ENCODE measurements at regions not wholly inside any gene's neighbourhood (a gene's known extent, or its start where the extent isn't known, plus 50 kb on each side); places are given as distances from the start of the nearest gene placed in this dataset.
A peak's percentile ranks its signal among the peaks of the same experiment; 100 is the strongest.

GRCh38 chr3:120544361-120544760 lies 51.8 kb upstream of the NDUFB4 start:
- Histone ChIP-seq H3K4me3 (ENCODE audit: low read depth, low read length, poor library complexity, severe bottlenecking) (no peak overlapping the region), H3K9me3 (ENCODE audit: low read depth, low read length, poor library complexity, severe bottlenecking) (peaks cover 5% of the 10 kb centered on the region), H3K27me3 (replicated peaks; ENCODE audit: insufficient read depth, low read depth, low read length, poor library complexity) (peaks cover 4% of the 10 kb centered on the region), H3K27ac (ENCODE audit: low read depth, low read length, poor library complexity, severe bottlenecking) (no peak overlapping the region), H3K4me1 (ENCODE audit: insufficient read depth, low read length, poor library complexity, severe bottlenecking) (no peaks in the 10 kb centered on the region), H3K36me3 (ENCODE audit: insufficient read depth, low read length, poor library complexity, severe bottlenecking) (no peaks in the 10 kb centered on the region)
- ChIA-PET POLR2A (ENCODE audit: low non-redundant PET) (no interaction called here), CTCF (no interaction called here)
- no TSS peak for BruUV-seq (replicated peaks)
- no peak for DNase-seq (ENCODE audit: low spot score)
- intact Hi-C loops (cut with micrococcal nuclease; ENCODE audit: unreplicated experiment): no loop called here
- TF ChIP-seq, protein P1, sequence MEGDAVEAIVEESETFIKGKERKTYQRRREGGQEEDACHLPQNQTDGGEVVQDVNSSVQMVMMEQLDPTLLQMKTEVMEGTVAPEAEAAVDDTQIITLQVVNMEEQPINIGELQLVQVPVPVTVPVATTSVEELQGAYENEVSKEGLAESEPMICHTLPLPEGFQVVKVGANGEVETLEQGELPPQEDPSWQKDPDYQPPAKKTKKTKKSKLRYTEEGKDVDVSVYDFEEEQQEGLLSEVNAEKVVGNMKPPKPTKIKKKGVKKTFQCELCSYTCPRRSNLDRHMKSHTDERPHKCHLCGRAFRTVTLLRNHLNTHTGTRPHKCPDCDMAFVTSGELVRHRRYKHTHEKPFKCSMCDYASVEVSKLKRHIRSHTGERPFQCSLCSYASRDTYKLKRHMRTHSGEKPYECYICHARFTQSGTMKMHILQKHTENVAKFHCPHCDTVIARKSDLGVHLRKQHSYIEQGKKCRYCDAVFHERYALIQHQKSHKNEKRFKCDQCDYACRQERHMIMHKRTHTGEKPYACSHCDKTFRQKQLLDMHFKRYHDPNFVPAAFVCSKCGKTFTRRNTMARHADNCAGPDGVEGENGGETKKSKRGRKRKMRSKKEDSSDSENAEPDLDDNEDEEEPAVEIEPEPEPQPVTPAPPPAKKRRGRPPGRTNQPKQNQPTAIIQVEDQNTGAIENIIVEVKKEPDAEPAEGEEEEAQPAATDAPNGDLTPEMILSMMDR (conservative IDR thresholded peaks at IDR 0.05; ENCODE audit: low read depth, low read length): no peak
- TF ChIP-seq EZH2 (IDR thresholded peaks at IDR 0.05; ENCODE audit: borderline replicate concordance, low read depth, low read length, poor library complexity, severe bottlenecking): no peak

GRCh38 chr3:120536642-120537041 lies 59.5 kb upstream of the NDUFB4 start:
- peak; percentile 6 for DNase-seq (ENCODE audit: low spot score)
- TF ChIP-seq, protein P1 (conservative IDR thresholded peaks at IDR 0.05; ENCODE audit: low read depth, low read length): no peak
- TF ChIP-seq EZH2 (IDR thresholded peaks at IDR 0.05; ENCODE audit: borderline replicate concordance, low read depth, low read length, poor library complexity, severe bottlenecking): no peak
- no TSS peak for BruUV-seq (replicated peaks)
- H3K4me1 ChIP-seq (ENCODE audit: insufficient read depth, low read length, poor library complexity, severe bottlenecking): no peaks in the 10 kb centered on the region
- CTCF ChIA-PET: no interaction called here
- no peaks in the 10 kb centered on the region for H3K36me3 ChIP-seq (ENCODE audit: insufficient read depth, low read length, poor library complexity, severe bottlenecking)
- H3K27ac ChIP-seq (ENCODE audit: low read depth, low read length, poor library complexity, severe bottlenecking): no peak overlapping the region
- H3K4me3 ChIP-seq (ENCODE audit: low read depth, low read length, poor library complexity, severe bottlenecking): no peak overlapping the region
- POLR2A ChIA-PET (ENCODE audit: low non-redundant PET): no interaction called here
- intact Hi-C loops (cut with micrococcal nuclease; ENCODE audit: unreplicated experiment): no loop called here
- H3K9me3 ChIP-seq (ENCODE audit: low read depth, low read length, poor library complexity, severe bottlenecking): peaks cover 13% of the 10 kb centered on the region
- H3K27me3 ChIP-seq (replicated peaks; ENCODE audit: insufficient read depth, low read depth, low read length, poor library complexity): peaks cover 12% of the 10 kb centered on the region

DNA sequence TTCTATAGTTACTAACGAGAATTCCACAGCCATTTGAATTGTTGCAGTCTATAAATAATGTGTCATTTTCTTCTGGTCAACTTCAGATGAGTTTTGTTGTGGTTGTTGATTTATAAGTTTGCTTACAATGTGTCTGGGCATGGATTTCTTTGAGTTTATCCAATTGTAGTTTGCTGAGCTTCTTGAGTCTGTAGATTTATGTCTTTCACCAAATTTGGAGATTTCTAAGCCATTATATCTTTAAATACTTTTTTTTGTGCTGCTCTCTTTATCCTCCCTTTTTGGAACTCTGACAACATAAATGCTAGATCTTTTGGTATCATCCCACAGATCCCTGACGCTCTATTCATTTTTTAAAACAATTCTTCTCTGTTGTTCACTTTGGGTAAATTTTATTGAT lies 63.2 kb upstream of the NDUFB4 start:
- CTCF ChIA-PET: no interaction called here
- POLR2A ChIA-PET (ENCODE audit: low non-redundant PET): no interaction called here

GRCh38 chr3:120528163-120528562 lies 68.0 kb upstream of the NDUFB4 start:
- H3K36me3 ChIP-seq (ENCODE audit: insufficient read depth, low read length, poor library complexity, severe bottlenecking): no peaks in the 10 kb centered on the region
- TF ChIP-seq EZH2 (IDR thresholded peaks at IDR 0.05; ENCODE audit: borderline replicate concordance, low read depth, low read length, poor library complexity, severe bottlenecking): no peak
- TF ChIP-seq, protein P1 (conservative IDR thresholded peaks at IDR 0.05; ENCODE audit: low read depth, low read length): no peak
- CTCF ChIA-PET: no interaction called here
- no peak overlapping the region for H3K27ac ChIP-seq (ENCODE audit: low read depth, low read length, poor library complexity, severe bottlenecking)
- H3K4me3 ChIP-seq (ENCODE audit: low read depth, low read length, poor library complexity, severe bottlenecking): no peak overlapping the region
- peaks cover 13% of the 10 kb centered on the region for H3K27me3 ChIP-seq (replicated peaks; ENCODE audit: insufficient read depth, low read depth, low read length, poor library complexity)
- no TSS peak for BruUV-seq (replicated peaks)
- peaks cover 7% of the 10 kb centered on the region for H3K9me3 ChIP-seq (ENCODE audit: low read depth, low read length, poor library complexity, severe bottlenecking)
- POLR2A ChIA-PET (ENCODE audit: low non-redundant PET): interaction anchor here (0.6 kb wide), 1 partner anchor 613 kb away, joined by 3 read pairs; no protein-coding TSS in a partner anchor
- H3K4me1 ChIP-seq (ENCODE audit: insufficient read depth, low read length, poor library complexity, severe bottlenecking): no peaks in the 10 kb centered on the region
- intact Hi-C loops (cut with micrococcal nuclease; ENCODE audit: unreplicated experiment): no loop called here
- DNase-seq (ENCODE audit: low spot score): no peak

More for the DNA sequence above, 63.2 kb upstream of the NDUFB4 start:
- no peak for DNase-seq (ENCODE audit: low spot score)
- Histone ChIP-seq H3K4me3 (ENCODE audit: low read depth, low read length, poor library complexity, severe bottlenecking) (no peak overlapping the region), H3K4me1 (ENCODE audit: insufficient read depth, low read length, poor library complexity, severe bottlenecking) (no peaks in the 10 kb centered on the region), H3K27me3 (replicated peaks; ENCODE audit: insufficient read depth, low read depth, low read length, poor library complexity) (peaks cover 13% of the 10 kb centered on the region), H3K9me3 (ENCODE audit: low read depth, low read length, poor library complexity, severe bottlenecking) (peaks cover 8% of the 10 kb centered on the region), H3K27ac (ENCODE audit: low read depth, low read length, poor library complexity, severe bottlenecking) (no peak overlapping the region), H3K36me3 (ENCODE audit: insufficient read depth, low read length, poor library complexity, severe bottlenecking) (no peaks in the 10 kb centered on the region)
- no TSS peak for BruUV-seq (replicated peaks)
- no peak for TF ChIP-seq EZH2 (IDR thresholded peaks at IDR 0.05; ENCODE audit: borderline replicate concordance, low read depth, low read length, poor library complexity, severe bottlenecking)
- intact Hi-C loops (cut with micrococcal nuclease; ENCODE audit: unreplicated experiment): no loop called here
